ENCODE measurements at regions not wholly inside any gene's neighbourhood (a gene's known extent, or its start where the extent isn't known, plus 50 kb on each side); places are given as distances from the start of the nearest gene placed in this dataset.

DNA sequence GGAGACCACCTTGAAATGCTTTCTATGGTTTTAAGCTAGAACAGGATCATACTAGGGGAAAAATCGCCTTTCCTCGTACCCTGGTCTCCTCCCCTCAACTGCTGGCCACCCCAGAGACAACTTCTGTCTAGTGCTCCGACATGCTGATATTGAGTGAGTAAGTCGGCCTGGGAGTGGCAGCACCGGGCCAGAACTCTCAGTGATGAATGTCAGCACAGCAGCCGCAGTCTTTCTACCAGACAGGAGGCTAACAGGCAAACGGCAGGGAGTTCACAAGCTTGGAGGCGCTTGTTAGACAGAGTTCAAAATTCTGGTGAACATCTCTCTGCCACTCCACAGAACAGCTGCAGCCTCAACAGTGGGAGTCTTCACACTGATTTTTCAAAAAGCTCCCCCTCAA is 716.9 kb downstream of the ADGRL2 start:
- H3K4me3 ChIP-seq (ENCODE audit: low read length), result no peak overlapping the region
- DNase-seq (ENCODE audit: low read depth, low spot score), result no peak

DNA sequence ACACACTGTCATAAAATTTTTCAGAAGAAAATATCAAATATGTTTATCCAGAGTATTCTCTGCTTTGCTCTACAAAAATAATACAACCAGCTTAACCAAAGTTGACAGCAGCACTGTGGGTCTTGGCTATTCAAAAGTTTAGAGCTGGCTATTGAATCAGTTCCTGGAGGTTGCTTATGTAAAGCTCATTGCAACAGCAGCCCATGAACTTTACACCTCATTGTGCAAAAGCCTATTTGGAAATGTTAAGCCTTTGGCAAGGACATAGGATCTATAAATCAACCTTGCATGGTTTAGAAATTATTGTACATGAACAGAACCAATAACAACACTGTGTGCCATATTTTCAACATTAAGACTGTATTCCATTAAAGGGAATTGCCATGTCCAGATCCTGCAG is 714.9 kb downstream of the ADGRL2 start:
- H3K4me3 ChIP-seq (ENCODE audit: low read length), result no peak overlapping the region
- no peak for DNase-seq (ENCODE audit: low read depth, low spot score)

- no peak overlapping the region for H3K4me3 ChIP-seq (ENCODE audit: low read length)
Measured at GRCh38 chr1:82511441-82511840, 710.7 kb downstream of the ADGRL2 start.

GRCh38 chr1:82510431-82510830 is 709.7 kb downstream of the ADGRL2 start:
- DNase-seq (ENCODE audit: low read depth, low spot score), result no peak
- no peak overlapping the region for H3K4me3 ChIP-seq (ENCODE audit: low read length)

More at GRCh38 chr1:82511441-82511840, 710.7 kb downstream of the ADGRL2 start:
- DNase-seq (ENCODE audit: low read depth, low spot score), result no peak

GRCh38 chr1:82507011-82507410 is 706.3 kb downstream of the ADGRL2 start:
- no peak for DNase-seq (ENCODE audit: low read depth, low spot score)
- no peak overlapping the region for H3K4me3 ChIP-seq (ENCODE audit: low read length)

- no peak for DNase-seq (ENCODE audit: low read depth, low spot score)
- no peak overlapping the region for H3K4me3 ChIP-seq (ENCODE audit: low read length)
Measured at GRCh38 chr1:82503822-82504221, 703.1 kb downstream of the ADGRL2 start.

- no peak overlapping the region for H3K4me3 ChIP-seq (ENCODE audit: low read length)
- DNase-seq (ENCODE audit: low read depth, low spot score), result no peak
Measured at GRCh38 chr1:82499022-82499421, 698.3 kb downstream of the ADGRL2 start.

DNA sequence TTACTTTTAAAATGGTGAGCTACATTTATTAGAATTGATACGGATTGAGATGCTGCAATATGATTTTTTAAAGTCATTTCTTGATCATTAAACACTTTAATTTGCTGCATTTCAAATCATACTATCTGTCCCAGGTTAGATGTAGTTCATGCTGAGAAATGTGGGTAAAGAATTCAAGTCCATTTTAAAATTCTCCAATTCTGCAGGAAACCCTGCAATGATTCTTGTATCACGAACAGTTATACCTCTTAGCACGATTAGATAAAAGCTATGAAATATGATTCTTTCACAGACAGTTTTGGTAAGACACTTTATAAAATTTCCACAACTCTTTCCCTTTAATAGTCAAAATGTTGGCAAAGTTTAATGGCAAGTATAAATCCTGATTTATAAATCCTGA is 693.4 kb downstream of the ADGRL2 start:
- DNase-seq (ENCODE audit: low read depth, low spot score), result no peak
- no peak overlapping the region for H3K4me3 ChIP-seq (ENCODE audit: low read length)

DNA sequence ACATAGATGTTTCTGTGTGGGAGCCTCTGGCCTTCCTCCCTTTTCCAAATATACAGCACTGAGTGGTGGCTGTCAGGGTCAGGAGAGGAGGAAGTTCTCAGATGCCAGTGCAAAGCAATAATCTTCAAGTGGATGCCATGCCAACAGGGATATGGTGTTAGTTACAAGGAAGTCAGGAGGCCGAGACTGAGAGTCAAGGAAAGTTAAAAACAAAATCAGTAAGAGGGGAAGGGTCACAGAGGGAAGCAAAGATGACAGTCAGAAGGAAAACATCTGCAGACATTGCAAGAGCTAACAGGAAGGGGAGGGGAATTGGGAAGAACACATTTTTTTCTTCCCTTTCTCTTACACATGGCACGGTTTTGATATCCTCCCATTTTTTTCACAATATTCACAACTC is 691.4 kb downstream of the ADGRL2 start:
- H3K4me3 ChIP-seq (ENCODE audit: low read length), result no peak overlapping the region
- DNase-seq (ENCODE audit: low read depth, low spot score), result no peak

DNA sequence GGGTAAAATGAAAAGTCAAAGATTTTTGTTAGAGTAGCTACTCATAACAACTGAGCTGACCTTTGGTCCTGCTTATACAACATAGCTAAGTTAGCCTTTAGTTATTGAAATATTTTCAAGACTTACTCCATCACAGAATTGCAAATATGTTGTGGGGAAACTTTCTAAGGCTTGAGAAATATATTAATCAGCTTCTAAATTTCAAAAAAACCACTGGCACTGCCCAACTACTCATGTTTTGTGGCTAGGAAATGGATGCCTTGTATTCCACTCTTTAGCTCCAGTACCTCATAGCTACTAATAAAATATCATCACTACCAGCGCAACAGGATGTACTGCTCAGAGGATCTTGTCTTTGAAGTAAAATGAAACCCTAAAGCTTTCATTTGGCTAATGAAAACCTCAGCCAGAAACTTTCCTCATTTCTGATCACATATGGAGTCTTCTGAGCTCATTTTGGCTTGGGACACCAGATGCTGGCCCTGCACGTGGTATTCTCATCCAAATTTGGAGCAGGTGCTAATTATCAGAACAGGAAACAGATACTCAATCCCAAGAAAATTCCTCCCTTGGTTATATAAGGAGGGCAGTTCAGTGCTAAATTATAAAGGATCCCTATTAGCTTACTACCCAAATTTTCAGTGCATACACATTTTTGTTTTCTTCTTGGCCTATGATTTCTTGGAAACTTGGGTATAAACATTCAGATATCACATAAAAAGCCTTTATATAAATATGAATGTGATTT is 690.7 kb downstream of the ADGRL2 start:
- DNase-seq (ENCODE audit: low read depth, low spot score), result no peak
- H3K4me3 ChIP-seq (ENCODE audit: low read length), result no peak overlapping the region

DNA sequence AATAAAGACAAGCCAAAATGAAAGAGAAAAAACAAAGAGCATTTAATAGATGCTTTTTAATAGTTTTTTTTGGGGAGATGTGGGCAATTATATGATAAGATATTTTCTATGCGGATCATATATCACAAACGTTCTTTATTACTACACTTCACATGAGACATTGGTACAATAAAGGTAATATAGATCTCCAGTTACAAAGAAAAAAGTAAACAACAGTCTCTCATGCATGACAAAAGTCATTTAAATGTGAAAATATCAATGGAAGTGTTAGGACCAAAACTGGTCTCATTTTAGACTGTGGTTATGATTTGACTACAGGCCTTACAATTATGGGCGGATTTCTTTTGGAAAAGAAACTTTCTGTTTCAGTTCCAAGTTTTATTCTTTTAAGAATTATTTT is 687.0 kb downstream of the ADGRL2 start:
- DNase-seq (ENCODE audit: low read depth, low spot score), result no peak
- no peak overlapping the region for H3K4me3 ChIP-seq (ENCODE audit: low read length)

GRCh38 chr1:82486969-82487368 is 686.2 kb downstream of the ADGRL2 start:
- DNase-seq (ENCODE audit: low read depth, low spot score), result no peak
- no peak overlapping the region for H3K4me3 ChIP-seq (ENCODE audit: low read length)

DNA sequence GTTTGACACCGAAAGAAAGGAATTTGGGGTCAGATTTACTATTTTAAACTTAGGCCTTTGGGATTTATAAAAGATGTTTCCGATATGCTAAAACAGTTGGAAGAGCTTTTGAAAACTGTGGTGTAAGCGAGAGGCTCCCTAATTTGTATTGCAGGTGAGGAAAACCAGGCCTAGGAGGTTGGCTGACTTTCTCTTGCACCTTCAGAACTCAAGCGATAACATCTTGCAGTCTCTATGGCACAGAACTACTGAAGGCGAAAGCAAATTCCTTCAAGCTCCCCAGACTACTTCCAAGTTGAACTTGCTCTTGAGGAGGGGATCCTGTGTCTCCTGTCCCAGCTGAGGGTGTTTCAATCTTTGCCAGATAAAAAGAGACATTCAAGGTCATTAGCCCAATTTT is 685.7 kb downstream of the ADGRL2 start:
- no peak for DNase-seq (ENCODE audit: low read depth, low spot score)

GRCh38 chr1:82485591-82486369 is 685.0 kb downstream of the ADGRL2 start:
- DNase-seq (ENCODE audit: low read depth, low spot score), result no peak
- H3K4me3 ChIP-seq (ENCODE audit: low read length), result no peak overlapping the region

More for the DNA sequence above, 685.7 kb downstream of the ADGRL2 start:
- H3K4me3 ChIP-seq (ENCODE audit: low read length), result no peak overlapping the region

DNA sequence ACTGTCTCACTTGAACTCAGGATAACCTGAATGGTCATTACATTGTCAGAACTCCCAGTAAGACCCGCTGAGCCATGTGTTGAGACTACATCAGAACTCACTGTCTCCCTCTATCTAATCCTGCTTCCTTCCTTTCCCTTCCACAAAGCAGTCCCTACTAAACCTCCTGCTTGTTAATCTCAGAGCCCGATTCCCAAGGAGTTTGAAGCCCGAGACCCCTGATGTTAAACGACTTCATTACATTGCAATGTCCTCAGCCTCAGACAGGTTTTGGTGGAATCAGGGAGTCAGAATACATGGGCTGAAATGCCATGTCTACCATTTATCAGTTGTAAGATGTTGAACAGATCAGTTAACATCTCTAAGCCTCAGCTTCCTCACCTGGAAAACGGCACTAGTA is 682.4 kb downstream of the ADGRL2 start:
- H3K4me3 ChIP-seq (ENCODE audit: low read length), result no peak overlapping the region
- DNase-seq (ENCODE audit: low read depth, low spot score), result no peak

DNA sequence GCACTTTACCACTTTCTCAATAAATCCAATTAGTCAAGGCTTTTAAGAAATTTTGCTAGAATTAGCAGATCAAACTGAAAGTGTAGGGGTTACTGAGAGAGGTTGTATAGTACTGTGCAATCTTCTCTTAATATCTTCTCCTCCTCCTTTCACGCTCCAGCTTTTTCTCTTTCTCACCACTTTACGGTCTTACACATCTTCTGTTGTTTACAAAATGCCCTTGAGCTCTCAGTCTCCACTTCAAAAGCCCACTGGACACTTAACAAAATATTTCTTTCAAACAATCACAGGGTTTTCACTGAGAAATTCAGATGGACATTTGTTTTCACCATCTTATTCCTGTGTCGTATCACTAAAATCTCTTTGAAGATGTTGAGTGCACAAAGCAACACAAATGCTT is 678.2 kb downstream of the ADGRL2 start:
- no peak overlapping the region for H3K4me3 ChIP-seq (ENCODE audit: low read length)

DNA sequence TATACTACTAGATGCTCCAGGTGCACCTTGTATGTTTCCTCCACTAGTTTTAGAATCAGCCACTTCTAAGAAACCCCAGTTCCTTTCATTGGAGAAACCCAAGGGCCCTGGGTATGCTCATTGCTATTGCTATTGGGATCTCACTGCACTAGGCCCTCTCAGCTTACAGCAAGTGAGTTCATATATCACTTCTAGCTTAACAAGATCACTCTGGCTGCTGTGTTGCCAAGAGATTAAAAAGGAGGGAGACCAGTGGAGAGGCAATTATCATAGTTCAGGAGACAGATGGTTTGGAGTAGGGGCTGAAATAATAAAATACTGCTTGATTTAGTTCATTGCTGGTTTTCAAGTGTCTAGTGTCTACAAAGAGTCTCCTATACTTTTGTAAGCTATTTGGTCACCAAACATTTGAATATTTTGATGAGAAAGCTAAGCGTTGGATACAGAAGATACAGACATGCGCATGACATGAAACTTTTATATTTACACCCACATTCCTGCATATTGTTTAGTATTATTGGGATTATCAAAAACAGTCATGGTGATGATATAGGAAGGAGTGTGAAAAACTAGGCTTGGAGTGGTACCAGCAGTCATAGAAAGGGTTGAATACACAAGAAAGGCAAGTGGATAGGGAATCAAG is 671.9 kb downstream of the ADGRL2 start:
- H3K4me3 ChIP-seq (ENCODE audit: low read length), result no peak overlapping the region
- DNase-seq (ENCODE audit: low read depth, low spot score), result no peak

More for the DNA sequence above, 678.2 kb downstream of the ADGRL2 start:
- no peak for DNase-seq (ENCODE audit: low read depth, low spot score)

GRCh38 chr1:82466891-82467290 is 666.2 kb downstream of the ADGRL2 start:
- DNase-seq (ENCODE audit: low read depth, low spot score), result no peak
- no peak overlapping the region for H3K4me3 ChIP-seq (ENCODE audit: low read length)

DNA sequence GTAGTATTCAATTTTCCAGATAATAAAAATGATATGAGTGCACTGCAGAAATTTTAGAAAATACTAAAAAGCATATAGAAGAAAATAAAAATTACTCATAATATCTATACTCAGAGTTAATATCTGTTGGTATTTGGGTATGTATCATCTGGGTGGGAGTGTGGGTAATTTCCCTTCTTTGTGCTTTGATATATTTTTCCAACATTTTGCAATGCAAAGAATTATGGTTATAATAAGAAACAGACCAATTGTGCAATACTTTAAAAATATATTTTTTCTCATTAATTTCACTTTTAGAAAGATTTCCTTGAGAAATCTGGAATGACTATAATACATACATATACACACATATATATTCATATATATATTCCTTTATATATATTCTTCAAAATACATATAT is 665.7 kb downstream of the ADGRL2 start:
- no peak overlapping the region for H3K4me3 ChIP-seq (ENCODE audit: low read length)
- no peak for DNase-seq (ENCODE audit: low read depth, low spot score)

DNA sequence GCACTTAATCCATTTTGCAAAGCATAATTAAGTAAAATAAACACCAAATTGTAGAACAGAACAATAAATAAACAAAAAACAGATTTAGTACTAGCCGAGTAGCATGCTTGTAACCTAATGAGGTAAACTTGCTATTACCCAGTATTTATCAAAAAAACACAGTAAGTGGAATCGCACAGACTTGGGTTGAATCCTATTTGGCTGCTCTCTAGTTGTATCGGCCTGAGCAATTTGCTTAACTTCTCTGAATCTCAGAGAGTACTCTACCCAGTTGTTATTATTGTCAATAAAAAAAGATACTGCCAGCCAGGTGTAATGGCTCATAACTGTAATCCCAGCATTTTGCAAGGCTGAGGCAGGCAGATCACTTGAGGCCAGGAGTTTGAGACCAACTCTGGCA is 664.3 kb downstream of the ADGRL2 start:
- H3K4me3 ChIP-seq (ENCODE audit: low read length), result no peak overlapping the region
- DNase-seq (ENCODE audit: low read depth, low spot score), result no peak
